ENCODE measurements at regions not wholly inside any gene's neighbourhood (a gene's known extent, or its start where the extent isn't known, plus 50 kb on each side); places are given as distances from the start of the nearest gene placed in this dataset.

DNA sequence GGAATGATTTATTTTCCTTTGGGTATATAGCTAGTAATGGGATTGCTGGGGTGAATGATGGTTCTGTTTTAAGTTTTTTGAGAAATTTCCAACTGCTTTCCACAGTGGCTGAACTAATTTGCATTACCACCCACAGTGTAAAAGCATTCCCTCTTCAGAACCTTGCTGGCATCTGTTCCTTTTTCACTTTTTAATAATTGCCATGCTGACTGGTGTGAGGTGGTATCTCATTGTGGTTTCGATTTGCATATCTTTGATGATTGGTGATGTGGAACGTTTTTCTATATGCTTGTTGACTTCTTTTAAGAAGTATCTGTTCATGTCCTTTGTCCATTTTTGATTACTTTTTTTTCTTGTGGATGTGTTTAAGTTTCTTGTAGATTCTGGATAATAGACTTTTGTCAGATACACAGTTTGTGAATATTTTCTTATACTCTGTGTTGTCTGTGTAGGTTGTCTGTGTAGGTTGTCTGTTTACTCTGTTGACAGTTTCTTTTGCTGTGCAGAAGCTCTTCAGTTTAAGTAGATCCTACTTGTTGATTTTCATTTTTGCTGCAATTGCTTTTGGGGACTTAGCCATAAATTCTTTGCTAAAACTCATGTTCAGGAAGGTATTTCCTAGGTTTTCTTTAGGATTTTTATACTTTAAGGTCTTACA lies 291.8 kb upstream of the DDI1 start:
- Mint-ChIP-seq H3K36me3 (ENCODE audit: insufficient read depth, unreplicated experiment) (no peaks in the 10 kb centered on the region), H3K4me1 (ENCODE audit: low read depth, unreplicated experiment) (no peaks in the 10 kb centered on the region), H3K27ac (ENCODE audit: unreplicated experiment) (no peak overlapping the region), H3K9me3 (ENCODE audit: unreplicated experiment) (peaks cover 15% of the 10 kb centered on the region), H3K4me3 (ENCODE audit: unreplicated experiment) (no peak overlapping the region), H3K27me3 (ENCODE audit: insufficient read depth, unreplicated experiment) (no peaks in the 10 kb centered on the region)
- Histone ChIP-seq H3K27me3 (replicated peaks; ENCODE audit: control insufficient read depth, insufficient read depth, low read length) (no peaks in the 10 kb centered on the region), H3K4me1 (no peaks in the 10 kb centered on the region), H3K4me3 (ENCODE audit: low read depth, low read length) (no peak overlapping the region), H3K9me3 (no peaks in the 10 kb centered on the region), H3K36me3 (ENCODE audit: control insufficient read depth, insufficient read depth, low read length) (no peaks in the 10 kb centered on the region)
- intact Hi-C loops (cut with micrococcal nuclease; ENCODE audit: unreplicated experiment), result no loop called here
- TF ChIP-seq, protein P1, sequence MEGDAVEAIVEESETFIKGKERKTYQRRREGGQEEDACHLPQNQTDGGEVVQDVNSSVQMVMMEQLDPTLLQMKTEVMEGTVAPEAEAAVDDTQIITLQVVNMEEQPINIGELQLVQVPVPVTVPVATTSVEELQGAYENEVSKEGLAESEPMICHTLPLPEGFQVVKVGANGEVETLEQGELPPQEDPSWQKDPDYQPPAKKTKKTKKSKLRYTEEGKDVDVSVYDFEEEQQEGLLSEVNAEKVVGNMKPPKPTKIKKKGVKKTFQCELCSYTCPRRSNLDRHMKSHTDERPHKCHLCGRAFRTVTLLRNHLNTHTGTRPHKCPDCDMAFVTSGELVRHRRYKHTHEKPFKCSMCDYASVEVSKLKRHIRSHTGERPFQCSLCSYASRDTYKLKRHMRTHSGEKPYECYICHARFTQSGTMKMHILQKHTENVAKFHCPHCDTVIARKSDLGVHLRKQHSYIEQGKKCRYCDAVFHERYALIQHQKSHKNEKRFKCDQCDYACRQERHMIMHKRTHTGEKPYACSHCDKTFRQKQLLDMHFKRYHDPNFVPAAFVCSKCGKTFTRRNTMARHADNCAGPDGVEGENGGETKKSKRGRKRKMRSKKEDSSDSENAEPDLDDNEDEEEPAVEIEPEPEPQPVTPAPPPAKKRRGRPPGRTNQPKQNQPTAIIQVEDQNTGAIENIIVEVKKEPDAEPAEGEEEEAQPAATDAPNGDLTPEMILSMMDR (IDR thresholded peaks at IDR 0.05; ENCODE audit: insufficient read depth in 1 of 2, low read depth in 1 of 2, low read length in 1 of 2, severe bottlenecking in 1 of 2, unreplicated experiment in 1 of 2), result no peak
- ChIA-PET POLR2A (no interaction called here), CTCF (no interaction called here)
- no TSS peak for BruUV-seq (replicated peaks)
- no peak for DNase-seq

DNA sequence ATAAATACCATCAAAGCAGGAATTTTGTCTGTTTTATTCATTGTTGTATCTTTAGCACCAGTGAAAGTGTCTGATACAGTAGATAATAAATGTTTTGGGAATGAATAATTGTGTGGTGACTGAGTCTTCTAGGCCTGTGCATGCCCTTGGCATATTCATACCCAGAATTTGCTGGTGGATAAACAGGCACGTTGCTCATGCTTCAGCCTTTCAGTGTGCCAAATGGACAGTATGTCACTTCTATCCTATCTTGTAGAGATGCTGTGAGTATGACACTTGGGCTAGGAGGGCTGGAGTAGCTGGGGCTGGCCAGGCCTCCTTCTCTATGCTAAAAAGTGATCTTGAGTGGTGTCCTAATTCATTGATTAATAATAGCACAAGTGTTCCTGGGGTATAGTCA lies 287.3 kb upstream of the DDI1 start:
- intact Hi-C loops (cut with micrococcal nuclease; ENCODE audit: unreplicated experiment), result no loop called here
- CTCF ChIA-PET, result no interaction called here
- POLR2A ChIA-PET, result no interaction called here

DNA sequence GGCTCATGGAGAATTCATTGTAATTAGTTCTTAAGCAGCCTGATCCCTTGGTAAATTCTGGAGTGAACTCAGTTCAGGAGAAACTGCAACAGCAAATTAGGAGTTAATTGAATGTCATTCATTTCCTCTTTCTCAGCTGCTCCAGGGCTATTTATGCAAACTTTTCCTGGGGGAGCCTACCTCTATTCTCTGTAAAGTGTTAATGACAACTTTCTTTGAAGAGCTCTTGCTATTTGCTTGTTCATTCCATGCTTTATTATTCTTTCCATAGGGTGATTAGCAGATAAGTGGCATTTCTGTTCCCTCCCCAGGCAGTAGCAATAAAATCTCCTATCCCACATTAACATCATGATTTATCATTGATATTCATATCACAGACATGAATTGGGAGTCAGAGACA lies 267.6 kb upstream of the DDI1 start:
- Histone ChIP-seq H3K4me1 (no peaks in the 10 kb centered on the region), H3K36me3 (ENCODE audit: control insufficient read depth, insufficient read depth, low read length) (no peaks in the 10 kb centered on the region), H3K27me3 (replicated peaks; ENCODE audit: control insufficient read depth, insufficient read depth, low read length) (no peaks in the 10 kb centered on the region), H3K4me3 (ENCODE audit: low read depth, low read length) (no peak overlapping the region), H3K9me3 (no peaks in the 10 kb centered on the region)
- ChIA-PET POLR2A (no interaction called here), CTCF (no interaction called here)
- no peak for DNase-seq
- no TSS peak for BruUV-seq (replicated peaks)
- H3K9me3 Mint-ChIP-seq (ENCODE audit: unreplicated experiment), result no peaks in the 10 kb centered on the region
- no peak overlapping the region for H3K4me3 Mint-ChIP-seq (ENCODE audit: unreplicated experiment)
- H3K4me1 Mint-ChIP-seq (ENCODE audit: low read depth, unreplicated experiment), result no peaks in the 10 kb centered on the region
- H3K27me3 Mint-ChIP-seq (ENCODE audit: insufficient read depth, unreplicated experiment), result no peaks in the 10 kb centered on the region
- H3K36me3 Mint-ChIP-seq (ENCODE audit: insufficient read depth, unreplicated experiment), result no peaks in the 10 kb centered on the region
- no peak overlapping the region for H3K27ac Mint-ChIP-seq (ENCODE audit: unreplicated experiment)
- intact Hi-C loops (cut with micrococcal nuclease; ENCODE audit: unreplicated experiment), result no loop called here
- TF ChIP-seq, protein P1 (IDR thresholded peaks at IDR 0.05; ENCODE audit: insufficient read depth in 1 of 2, low read depth in 1 of 2, low read length in 1 of 2, severe bottlenecking in 1 of 2, unreplicated experiment in 1 of 2), result no peak

More for the DNA sequence above, 287.3 kb upstream of the DDI1 start:
- no peak for DNase-seq
- no peaks in the 10 kb centered on the region for H3K36me3 ChIP-seq (ENCODE audit: control insufficient read depth, insufficient read depth, low read length)
- Mint-ChIP-seq H3K27ac (ENCODE audit: unreplicated experiment) (no peak overlapping the region), H3K9me3 (ENCODE audit: unreplicated experiment) (peaks cover 15% of the 10 kb centered on the region), H3K27me3 (ENCODE audit: insufficient read depth, unreplicated experiment) (no peaks in the 10 kb centered on the region), H3K36me3 (ENCODE audit: insufficient read depth, unreplicated experiment) (no peaks in the 10 kb centered on the region), H3K4me1 (ENCODE audit: low read depth, unreplicated experiment) (no peaks in the 10 kb centered on the region), H3K4me3 (ENCODE audit: unreplicated experiment) (no peak overlapping the region)
- TF ChIP-seq, protein P1 (IDR thresholded peaks at IDR 0.05; ENCODE audit: insufficient read depth in 1 of 2, low read depth in 1 of 2, low read length in 1 of 2, severe bottlenecking in 1 of 2, unreplicated experiment in 1 of 2), result no peak
- no peaks in the 10 kb centered on the region for H3K9me3 ChIP-seq
- BruUV-seq (replicated peaks), result no TSS peak
- no peaks in the 10 kb centered on the region for H3K4me1 ChIP-seq
- no peak overlapping the region for H3K4me3 ChIP-seq (ENCODE audit: low read depth, low read length)
- no peaks in the 10 kb centered on the region for H3K27me3 ChIP-seq (replicated peaks; ENCODE audit: control insufficient read depth, insufficient read depth, low read length)
